Pancreas (tissue), 10 donors: ENCODE measurements at regions not wholly inside any gene's neighbourhood (a gene's known extent, or its start where the extent isn't known, plus 50 kb on each side); places are given as distances from the start of the nearest gene placed in this dataset.

Source experiments
- ATAC-seq, 4 donors: fragments of 200-7000 bp; cut with Tn5 transposase; one replicate each; pipeline versions ENCODE4 v1.8.0 to v1.9.1; 2020; ENCODE audit warnings: mild to moderate bottlenecking in 4 of 4, moderate library complexity in 4 of 4
- DNase-seq, 6 donors: peaks; one replicate each; pipeline ENCODE4 v3.0.0-alpha.2; 2020
- FAIRE-seq: peaks from 2 replicates; lab custom pipeline; 2012; peaks lifted over from hg19 to GRCh38; lab: Jason Lieb, UNC
- H3K27ac ChIP-seq, 4 donors: fragments of 200-600 bp; sonication (generic); 1 replicate in 3 of 4; 2 replicates in 1 of 4; pipeline versions ENCODE4 v1.5.0 to v1.8.0; 2020
- H3K27me3 ChIP-seq, 4 donors: fragments of 200-600 bp; one replicate each; pipeline ENCODE4 v1.8.0; 2021
- H3K36me3 ChIP-seq, 3 donors: fragments of 200-600 bp; sonication (generic) in 1 of 3; one replicate each; pipeline versions ENCODE4 v1.5.0 to v1.8.0; 2020 to 2021
- H3K4me1 ChIP-seq, 3 donors: fragments of 200-600 bp; one replicate each; pipeline ENCODE4 v1.8.0; 2021
- H3K4me3 ChIP-seq, 4 donors: fragments of 200-600 bp; sonication (generic) in 2 of 4; one replicate each; pipeline versions ENCODE4 v1.5.0 to v1.8.0; 2020 to 2021
- H3K9me3 ChIP-seq, 4 donors: fragments of 200-600 bp; one replicate each; pipeline ENCODE4 v1.8.0; 2021
- CTCF ChIP-seq, 4 donors: fragments of 200-600 bp; sonication (generic) in 3 of 4; IDR thresholded peaks; one replicate each; pipeline versions ENCODE4 v1.5.0 to v1.8.0; 2021; ENCODE audit warnings: antibody characterized with exemption in 4 of 4
- WGBS, 2 donors: extraction: QIAGEN DNeasy Blood & Tissue Kit; methylation state at CpG; one replicate each; pipeline ENCODE4 v1.1.7; 2013; 5-methylcytosine and 5-hydroxymethylcytosine counted together
- intact Hi-C, 3 donors: fragments of 100-400 bp; cut with DNase I; formaldehyde crosslinking; loops; one replicate each; pipeline versions ENCODE4 v1.11.1 to v1.14.2; 2022
- donor health status: healthy with polysubstance abuse.
- donor health status: DM: no; HTN: no; CAD: no; lungs with moderate emphysema.
- donor health status: DM: no; HTN: no; CAD: no.
- donor health status: control.
- donor health status: control.
- donor health status: Bipolar disorder and iron deficiency.
- donor health status: DM: yes; HTN: yes; CAD: no.
- donor health status: DM: no; HTN: no; CAD: no.
- donor health status: DM: no; HTN: no; CAD: no.
- donor health status: DM: yes; HTN: yes; CAD: no.

- Histone ChIP-seq H3K27me3 (no peaks in the 10 kb centered on the region), H3K36me3 (no peaks in the 10 kb centered on the region), H3K4me3 (no peak overlapping the region), H3K27ac (no peak overlapping the region), H3K4me1 (no peaks in the 10 kb centered on the region), H3K9me3 (no peaks in the 10 kb centered on the region)
- WGBS, 2 donors: 12 to 14% methylated on average over 6 of the region's 6 CpGs
- intact Hi-C loops: no loop called here
- peak; percentile 85 to 99 (median 98) for ATAC-seq
- no peak for FAIRE-seq
- peak in 5 of 6 donors; percentile 36 to 66 (median 50) for DNase-seq
- peak; percentile 83 to 96 (median 94) for TF ChIP-seq CTCF (IDR thresholded peaks at IDR 0.05)
Observed at GRCh38 chr16:66315210-66315825, 51.2 kb upstream of the CDH5 start.

GRCh38 chr16:66311306-66311705 lies 55.2 kb upstream of the CDH5 start:
- intact Hi-C loops: no loop called here
- no peaks in the 10 kb centered on the region for H3K36me3 ChIP-seq

GRCh38 chr16:66309215-66309807 lies 57.2 kb upstream of the CDH5 start:
- no peak overlapping the region for H3K4me3 ChIP-seq
- H3K27ac ChIP-seq: no peak overlapping the region
- no peak for TF ChIP-seq CTCF (IDR thresholded peaks at IDR 0.05)
- H3K4me1 ChIP-seq: no peaks in the 10 kb centered on the region
- no peaks in the 10 kb centered on the region for H3K9me3 ChIP-seq
- ATAC-seq: no peak
- no peaks in the 10 kb centered on the region for H3K27me3 ChIP-seq
- H3K36me3 ChIP-seq: no peaks in the 10 kb centered on the region
- WGBS, 2 donors: 71 to 82% methylated on average over 15 of the region's 15 CpGs
- DNase-seq: peak in 1 of 6 donors; percentile 38
- intact Hi-C loops: no loop called here
- no peak for FAIRE-seq

More at GRCh38 chr16:66311306-66311705, 55.2 kb upstream of the CDH5 start:
- Histone ChIP-seq H3K27ac (no peak overlapping the region), H3K4me1 (no peaks in the 10 kb centered on the region), H3K9me3 (no peaks in the 10 kb centered on the region), H3K27me3 (no peaks in the 10 kb centered on the region), H3K4me3 (no peak overlapping the region)
- FAIRE-seq: no peak
- ATAC-seq: no peak
- TF ChIP-seq CTCF (IDR thresholded peaks at IDR 0.05): no peak
- no peak for DNase-seq

GRCh38 chr16:66308096-66308495 lies 58.4 kb upstream of the CDH5 start:
- no peak overlapping the region for H3K27ac ChIP-seq
- DNase-seq (peak in 1 of 6 donors; percentile 28), FAIRE-seq (no peak), ATAC-seq (no peak)
- H3K4me1 ChIP-seq: no peaks in the 10 kb centered on the region
- 89 to 90% methylated on average over 5 of the region's 5 CpGs for WGBS, 2 donors
- TF ChIP-seq CTCF (IDR thresholded peaks at IDR 0.05): no peak
- H3K36me3 ChIP-seq: no peaks in the 10 kb centered on the region
- H3K9me3 ChIP-seq: no peaks in the 10 kb centered on the region
- intact Hi-C loops: no loop called here
- no peaks in the 10 kb centered on the region for H3K27me3 ChIP-seq
- no peak overlapping the region for H3K4me3 ChIP-seq
